Activated CD8-positive, alpha-beta T cell treated with anti-CD3 and anti-CD28 coated beads for 36 hours (primary cell): ENCODE measurements at regions not wholly inside any gene's neighbourhood (a gene's known extent, or its start where the extent isn't known, plus 50 kb on each side); places are given as distances from the start of the nearest gene placed in this dataset.

Experiments
- ATAC-seq: fragments of 200-7000 bp; cut with Tn5 transposase; one replicate; pipeline ENCODE4 v1.10.0; 2021; ENCODE audit warnings: mild to moderate bottlenecking, moderate library complexity
- CTCF ChIA-PET: fragments of 350-600 bp; sonication (Branson Sonifier 250); formaldehyde crosslinking; loops from one replicate; lab custom pipeline; 2021; ENCODE audit warnings: antibody characterized with exemption; lab: Charles Lee
- POLR2A ChIA-PET: fragments of 350-600 bp; sonication (Branson Sonifier 250); formaldehyde crosslinking; loops from one replicate; lab custom pipeline; 2021; ENCODE audit warnings: antibody characterized with exemption; lab: Charles Lee
- DNase-seq: peaks from one replicate; pipeline ENCODE4 v3.0.0-alpha.2; 2020
- H3K27ac Mint-ChIP-seq: one replicate; pipeline ENCODE4 v1.8.0; 2021; ENCODE audit warnings: mild to moderate bottlenecking, mixed read lengths
- H3K27me3 Mint-ChIP-seq: one replicate; pipeline ENCODE4 v1.8.0; 2021; ENCODE audit warnings: mixed read lengths
- H3K36me3 Mint-ChIP-seq: one replicate; pipeline ENCODE4 v1.8.0; 2021; ENCODE audit warnings: low read depth, mixed read lengths
- H3K4me1 Mint-ChIP-seq: one replicate; pipeline ENCODE4 v1.8.0; 2021; ENCODE audit warnings: low read depth, mixed read lengths
- H3K4me3 Mint-ChIP-seq: one replicate; pipeline ENCODE4 v1.8.0; 2021; ENCODE audit warnings: mild to moderate bottlenecking, moderate library complexity, mixed read lengths
- H3K9me3 Mint-ChIP-seq: one replicate; pipeline ENCODE4 v1.8.0; 2021; ENCODE audit warnings: mixed read lengths
- intact Hi-C: fragments of 100-400 bp; cut with micrococcal nuclease; formaldehyde crosslinking; loops from one replicate; pipeline ENCODE4 v1.10.0; 2022
- TF ChIP-seq, protein P1 (sequence below): fragments of 200-600 bp; IDR thresholded peaks from one replicate; pipeline ENCODE4 v1.8.0; 2022; ENCODE audit warnings: antibody characterized with exemption, mild to moderate bottlenecking

GRCh38 chr4:81627590-81627989, 155.9 kb upstream of the RASGEF1B start:
- ATAC-seq = no peak

GRCh38 chr4:81626851-81627250, 155.1 kb upstream of the RASGEF1B start:
- intact Hi-C loops = no loop called here
- no peaks in the 10 kb centered on the region for H3K27me3 Mint-ChIP-seq

More at GRCh38 chr4:81627590-81627989, 155.9 kb upstream of the RASGEF1B start:
- Mint-ChIP-seq H3K4me1 (peaks cover 17% of the 10 kb centered on the region), H3K4me3 (no peak overlapping the region), H3K27me3 (no peaks in the 10 kb centered on the region), H3K27ac (no peak overlapping the region), H3K36me3 (no peaks in the 10 kb centered on the region), H3K9me3 (no peaks in the 10 kb centered on the region)
- no peak for DNase-seq
- intact Hi-C loops = no loop called here
- ChIA-PET CTCF (no interaction called here), POLR2A (no interaction called here)
- TF ChIP-seq, protein P1, sequence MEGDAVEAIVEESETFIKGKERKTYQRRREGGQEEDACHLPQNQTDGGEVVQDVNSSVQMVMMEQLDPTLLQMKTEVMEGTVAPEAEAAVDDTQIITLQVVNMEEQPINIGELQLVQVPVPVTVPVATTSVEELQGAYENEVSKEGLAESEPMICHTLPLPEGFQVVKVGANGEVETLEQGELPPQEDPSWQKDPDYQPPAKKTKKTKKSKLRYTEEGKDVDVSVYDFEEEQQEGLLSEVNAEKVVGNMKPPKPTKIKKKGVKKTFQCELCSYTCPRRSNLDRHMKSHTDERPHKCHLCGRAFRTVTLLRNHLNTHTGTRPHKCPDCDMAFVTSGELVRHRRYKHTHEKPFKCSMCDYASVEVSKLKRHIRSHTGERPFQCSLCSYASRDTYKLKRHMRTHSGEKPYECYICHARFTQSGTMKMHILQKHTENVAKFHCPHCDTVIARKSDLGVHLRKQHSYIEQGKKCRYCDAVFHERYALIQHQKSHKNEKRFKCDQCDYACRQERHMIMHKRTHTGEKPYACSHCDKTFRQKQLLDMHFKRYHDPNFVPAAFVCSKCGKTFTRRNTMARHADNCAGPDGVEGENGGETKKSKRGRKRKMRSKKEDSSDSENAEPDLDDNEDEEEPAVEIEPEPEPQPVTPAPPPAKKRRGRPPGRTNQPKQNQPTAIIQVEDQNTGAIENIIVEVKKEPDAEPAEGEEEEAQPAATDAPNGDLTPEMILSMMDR = no peak

DNA sequence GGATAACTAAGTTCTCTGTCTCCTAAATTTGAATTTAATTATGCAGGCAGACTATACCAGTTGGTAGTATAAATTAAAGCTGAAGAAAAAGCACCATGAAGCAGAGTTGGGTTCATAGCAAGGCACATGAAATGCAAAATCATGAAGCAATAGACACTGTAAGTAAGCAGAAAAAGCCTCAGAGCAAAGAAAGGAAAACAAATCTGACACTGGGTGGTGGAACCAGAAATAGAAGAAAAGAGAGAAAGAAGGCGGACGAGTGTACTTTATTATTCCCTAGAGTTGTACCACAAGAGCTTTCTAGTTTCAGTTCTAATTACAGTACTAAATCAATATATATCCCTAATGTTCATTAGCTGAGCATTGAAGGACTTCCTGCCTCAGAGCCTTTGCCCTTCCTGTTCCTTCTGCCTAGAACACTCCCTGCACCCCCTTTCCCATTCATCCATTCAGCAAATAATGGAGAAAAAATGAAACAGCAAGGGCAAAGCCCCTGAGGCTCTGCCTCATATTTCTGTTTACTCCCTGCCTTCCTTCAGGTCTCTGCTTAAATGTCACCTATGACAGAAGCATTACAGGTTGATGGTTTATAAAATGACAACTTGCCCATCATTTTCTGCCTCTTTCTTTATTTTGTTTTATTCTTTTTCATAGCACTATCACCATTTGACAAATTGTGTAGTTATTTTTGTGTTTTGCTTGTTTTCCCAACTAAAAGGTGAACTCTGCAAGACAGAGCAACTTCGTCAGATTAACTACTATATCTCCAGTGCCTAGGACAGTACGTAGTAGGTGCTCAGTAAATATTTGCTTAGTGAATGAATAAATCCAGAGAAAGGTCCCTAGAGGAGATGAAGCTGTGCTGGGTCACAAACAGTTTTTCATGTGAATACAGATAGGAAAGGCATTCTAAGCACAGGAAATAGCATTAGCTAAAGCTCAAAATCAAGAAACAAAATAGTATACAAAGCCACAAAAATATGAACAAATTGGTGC, 154.0 kb upstream of the RASGEF1B start:
- H3K4me3 Mint-ChIP-seq = no peak overlapping the region
- H3K9me3 Mint-ChIP-seq = no peaks in the 10 kb centered on the region
- ATAC-seq = no peak
- H3K27ac Mint-ChIP-seq = no peak overlapping the region
- no peaks in the 10 kb centered on the region for H3K36me3 Mint-ChIP-seq
- intact Hi-C loops = no loop called here
- peaks cover 10% of the 10 kb centered on the region for H3K4me1 Mint-ChIP-seq
- H3K27me3 Mint-ChIP-seq = no peaks in the 10 kb centered on the region
- DNase-seq = no peak
- ChIA-PET CTCF (no interaction called here), POLR2A (interaction anchor here (0.6 to 1.7 kb wide), 2 partner anchors 155 to 249 kb away, joined by 3 to 4 read pairs; partner anchors contain the start of gene RASGEF1B)
- TF ChIP-seq, protein P1 = no peak

More at GRCh38 chr4:81626851-81627250, 155.1 kb upstream of the RASGEF1B start:
- no peak for ATAC-seq
- ChIA-PET CTCF (no interaction called here), POLR2A (no interaction called here)
- no peak overlapping the region for H3K4me3 Mint-ChIP-seq
- H3K27ac Mint-ChIP-seq = no peak overlapping the region
- no peak for DNase-seq
- H3K9me3 Mint-ChIP-seq = no peaks in the 10 kb centered on the region
- H3K36me3 Mint-ChIP-seq = no peaks in the 10 kb centered on the region
- peaks cover 11% of the 10 kb centered on the region for H3K4me1 Mint-ChIP-seq
- TF ChIP-seq, protein P1 = no peak

DNA sequence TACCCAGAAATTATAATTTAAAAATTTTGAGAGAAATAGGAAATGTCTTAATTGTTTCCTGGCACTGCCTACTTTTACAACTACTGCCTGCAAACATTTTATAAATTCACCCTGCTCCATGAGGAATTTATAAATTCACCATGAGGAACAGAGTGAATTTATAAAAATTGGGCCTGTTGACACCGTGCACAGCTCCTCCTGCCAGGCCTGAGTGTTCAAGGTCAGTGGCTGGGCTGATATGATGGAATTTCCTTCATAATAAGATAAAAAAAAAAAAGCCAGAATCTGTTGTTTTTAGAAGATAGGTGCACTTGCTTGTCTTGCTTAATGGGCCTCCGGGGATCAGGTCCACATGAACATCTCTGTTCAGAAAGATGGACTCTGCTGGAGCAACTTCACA, 151.7 kb upstream of the RASGEF1B start:
- DNase-seq = no peak
- H3K4me3 Mint-ChIP-seq = no peak overlapping the region
- no peaks in the 10 kb centered on the region for H3K9me3 Mint-ChIP-seq
- no peak for ATAC-seq
- H3K4me1 Mint-ChIP-seq = peaks cover 2% of the 10 kb centered on the region
- no peaks in the 10 kb centered on the region for H3K27me3 Mint-ChIP-seq
- H3K27ac Mint-ChIP-seq = no peak overlapping the region
- POLR2A ChIA-PET = interaction anchor here (1.3 kb wide), 1 partner anchor 36 kb away, joined by 3 read pairs; no protein-coding TSS in a partner anchor
- intact Hi-C loops = no loop called here
- CTCF ChIA-PET = interaction anchor here (2.8 kb wide), 1 partner anchor 156 kb away, joined by 7 read pairs; no protein-coding TSS in a partner anchor
- TF ChIP-seq, protein P1 = no peak
- no peaks in the 10 kb centered on the region for H3K36me3 Mint-ChIP-seq
